Loucy (cell line): ENCODE measurements at regions not wholly inside any gene's neighbourhood (a gene's known extent, or its start where the extent isn't known, plus 50 kb on each side); places are given as distances from the start of the nearest gene placed in this dataset.

ENCODE experiments used
- H2AFZ ChIP-seq: fragments of 200-600 bp; sonication (generic); 2 replicates; pipeline ENCODE4 v1.6.0; 2016; ENCODE audit warnings: antibody characterized with exemption, mild to moderate bottlenecking, low read length, moderate library complexity
- H3F3A ChIP-seq: fragments of 200-600 bp; 2 replicates; pipeline ENCODE4 v1.6.0; 2016; ENCODE audit warnings: antibody characterized with exemption, low read depth, mild to moderate bottlenecking
- H3K27me3 ChIP-seq: fragments of 200-600 bp; sonication (generic); 2 replicates; pipeline ENCODE4 v1.6.1; 2014; ENCODE audit warnings: low read length, mild to moderate bottlenecking; ENCODE audit not compliant: insufficient read depth, poor library complexity, severe bottlenecking
- H3K36me3 ChIP-seq: fragments of 200-600 bp; sonication (generic); 2 replicates; pipeline ENCODE4 v1.6.1; 2016; ENCODE audit warnings: low read length; ENCODE audit not compliant: insufficient read depth
- H3K4me1 ChIP-seq: fragments of 200-600 bp; sonication (generic); 2 replicates; pipeline ENCODE4 v1.5.1; 2014; ENCODE audit warnings: low read length, mild to moderate bottlenecking; ENCODE audit not compliant: insufficient read depth, poor library complexity, severe bottlenecking
- H3K4me2 ChIP-seq: fragments of 200-600 bp; sonication (generic); 2 replicates; pipeline ENCODE4 v1.6.0; 2014; ENCODE audit warnings: antibody characterized with exemption, low read length, low read depth, mild to moderate bottlenecking; ENCODE audit not compliant: poor library complexity, severe bottlenecking
- H3K4me3 ChIP-seq: fragments of 200-600 bp; sonication (generic); 2 replicates; pipeline ENCODE4 v1.5.1; 2014; ENCODE audit warnings: low read length, mild to moderate bottlenecking, mixed read lengths; ENCODE audit not compliant: poor library complexity, severe bottlenecking
- H3K79me2 ChIP-seq: fragments of 200-600 bp; sonication (generic); 2 replicates; pipeline ENCODE4 v1.6.1; 2014; ENCODE audit warnings: low read length; ENCODE audit not compliant: insufficient read depth
- H3K9ac ChIP-seq: fragments of 200-600 bp; sonication (generic); 2 replicates; pipeline ENCODE4 v1.6.0; 2014; ENCODE audit warnings: mild to moderate bottlenecking, low read depth, low read length, moderate library complexity; ENCODE audit not compliant: poor library complexity, severe bottlenecking
- H3K9me2 ChIP-seq: fragments of 200-600 bp; sonication (generic); replicated peaks from 2 replicates; pipeline ENCODE4 v1.6.1; 2016; ENCODE audit warnings: low read depth, low read length, mixed read lengths
- H3K9me3 ChIP-seq: fragments of 200-600 bp; sonication (generic); 2 replicates; pipeline ENCODE4 v1.6.1; 2014; ENCODE audit warnings: mild to moderate bottlenecking, antibody characterized with exemption, low read length, low read depth; ENCODE audit not compliant: insufficient read depth
- H4K20me1 ChIP-seq: fragments of 200-600 bp; sonication (generic); 2 replicates; pipeline ENCODE4 v1.6.0; 2014; ENCODE audit warnings: antibody characterized with exemption, low read length, mild to moderate bottlenecking; ENCODE audit not compliant: insufficient read depth, poor library complexity, severe bottlenecking
- CTCF ChIP-seq: fragments of 200-600 bp; sonication (generic); conservative IDR thresholded peaks from 2 replicates; pipeline ENCODE4 v1.5.1; 2014; ENCODE audit warnings: mild to moderate bottlenecking, antibody characterized with exemption, low read length
- EZH2phosphoT487 ChIP-seq: fragments of 200-600 bp; IDR thresholded peaks from 2 replicates; pipeline ENCODE4 v1.6.1; 2018; ENCODE audit warnings: antibody characterized with exemption, mild to moderate bottlenecking, moderate library complexity, borderline replicate concordance

- no peaks in the 10 kb centered on the region for H3K79me2 ChIP-seq
- no peaks in the 10 kb centered on the region for H3K9me3 ChIP-seq
- no peaks in the 10 kb centered on the region for H3K4me1 ChIP-seq
- no peaks in the 10 kb centered on the region for H3K36me3 ChIP-seq
- no peaks in the 10 kb centered on the region for H3K9me2 ChIP-seq
- H3K9ac ChIP-seq: no peak overlapping the region
- no peak overlapping the region for H3K4me3 ChIP-seq
- H4K20me1 ChIP-seq: no peaks in the 10 kb centered on the region
- no peak overlapping the region for H2AFZ ChIP-seq
- H3K4me2 ChIP-seq: no peak overlapping the region
- H3K27me3 ChIP-seq: no peaks in the 10 kb centered on the region
- no peaks in the 10 kb centered on the region for H3F3A ChIP-seq
- no peak for TF ChIP-seq EZH2phosphoT487
- no peak for TF ChIP-seq CTCF
Observed at GRCh38 chr10:3877211-3878000, 92.4 kb upstream of the KLF6 start.

GRCh38 chr10:3876350-3876962 lies 91.4 kb upstream of the KLF6 start:
- Histone ChIP-seq H3F3A (no peaks in the 10 kb centered on the region), H3K79me2 (no peaks in the 10 kb centered on the region), H2AFZ (no peak overlapping the region), H3K9ac (no peak overlapping the region), H3K27me3 (no peaks in the 10 kb centered on the region), H3K4me1 (no peaks in the 10 kb centered on the region), H3K4me2 (no peak overlapping the region), H3K4me3 (no peak overlapping the region), H3K36me3 (no peaks in the 10 kb centered on the region), H3K9me3 (no peaks in the 10 kb centered on the region), H4K20me1 (no peaks in the 10 kb centered on the region), H3K9me2 (no peaks in the 10 kb centered on the region)
- TF ChIP-seq EZH2phosphoT487 (no peak), CTCF (no peak)

- no peaks in the 10 kb centered on the region for H3K36me3 ChIP-seq
- no peak overlapping the region for H2AFZ ChIP-seq
- H3K79me2 ChIP-seq: no peaks in the 10 kb centered on the region
- H3K4me1 ChIP-seq: no peaks in the 10 kb centered on the region
- no peaks in the 10 kb centered on the region for H3K9me2 ChIP-seq
- H3K4me3 ChIP-seq: no peak overlapping the region
- H3K27me3 ChIP-seq: no peaks in the 10 kb centered on the region
- H3K4me2 ChIP-seq: no peak overlapping the region
- H4K20me1 ChIP-seq: no peaks in the 10 kb centered on the region
- H3K9me3 ChIP-seq: no peaks in the 10 kb centered on the region
- H3K9ac ChIP-seq: no peak overlapping the region
- TF ChIP-seq EZH2phosphoT487 (no peak), CTCF (no peak)
- H3F3A ChIP-seq: no peaks in the 10 kb centered on the region
Observed at GRCh38 chr10:3875842-3876235, 90.8 kb upstream of the KLF6 start.
